Prostate gland (tissue), 2 donors: ENCODE measurements at regions not wholly inside any gene's neighbourhood (a gene's known extent, or its start where the extent isn't known, plus 50 kb on each side); places are given as distances from the start of the nearest gene placed in this dataset.

Source experiments
- POLR2A ChIP-seq: fragments of 450-650 bp; IDR thresholded peaks from one replicate; pipeline ENCODE4 v1.6.1; 2016; ENCODE audit warnings: antibody characterized with exemption, mild to moderate bottlenecking
- TF ChIP-seq, protein P1 (sequence below), 4 experiments: fragments of 200-600 bp in 2 of 4; fragments of 450-650 bp in 2 of 4; sonication (generic) in 2 of 4; IDR thresholded peaks; 1 replicate in 3 of 4; 2 replicates in 1 of 4; pipeline ENCODE4 v1.5.1; 2016 to 2019; ENCODE audit warnings: antibody characterized with exemption in 4 of 4, mild to moderate bottlenecking in 2 of 4, moderate library complexity in 2 of 4

DNA sequence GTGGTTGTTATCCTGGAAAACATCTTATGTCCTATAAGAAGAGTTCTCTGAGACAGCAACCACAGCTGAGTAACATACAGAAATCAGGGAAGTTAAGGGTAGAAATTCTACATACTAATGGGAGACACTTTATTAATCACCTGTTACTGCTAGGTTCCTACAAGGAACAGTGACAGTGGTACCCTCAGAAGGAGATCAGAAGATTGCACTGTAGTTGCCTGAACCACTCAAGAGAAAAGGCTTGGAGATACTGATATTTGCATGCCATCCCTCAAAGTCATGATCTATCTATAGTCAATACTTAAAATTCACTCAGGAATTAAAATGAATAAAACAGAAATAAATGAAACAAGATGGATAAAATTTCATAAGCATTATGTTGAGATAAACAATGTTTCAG is 136.0 kb downstream of the LMLN start:
- TF ChIP-seq, protein P1, sequence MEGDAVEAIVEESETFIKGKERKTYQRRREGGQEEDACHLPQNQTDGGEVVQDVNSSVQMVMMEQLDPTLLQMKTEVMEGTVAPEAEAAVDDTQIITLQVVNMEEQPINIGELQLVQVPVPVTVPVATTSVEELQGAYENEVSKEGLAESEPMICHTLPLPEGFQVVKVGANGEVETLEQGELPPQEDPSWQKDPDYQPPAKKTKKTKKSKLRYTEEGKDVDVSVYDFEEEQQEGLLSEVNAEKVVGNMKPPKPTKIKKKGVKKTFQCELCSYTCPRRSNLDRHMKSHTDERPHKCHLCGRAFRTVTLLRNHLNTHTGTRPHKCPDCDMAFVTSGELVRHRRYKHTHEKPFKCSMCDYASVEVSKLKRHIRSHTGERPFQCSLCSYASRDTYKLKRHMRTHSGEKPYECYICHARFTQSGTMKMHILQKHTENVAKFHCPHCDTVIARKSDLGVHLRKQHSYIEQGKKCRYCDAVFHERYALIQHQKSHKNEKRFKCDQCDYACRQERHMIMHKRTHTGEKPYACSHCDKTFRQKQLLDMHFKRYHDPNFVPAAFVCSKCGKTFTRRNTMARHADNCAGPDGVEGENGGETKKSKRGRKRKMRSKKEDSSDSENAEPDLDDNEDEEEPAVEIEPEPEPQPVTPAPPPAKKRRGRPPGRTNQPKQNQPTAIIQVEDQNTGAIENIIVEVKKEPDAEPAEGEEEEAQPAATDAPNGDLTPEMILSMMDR (IDR thresholded peaks at IDR 0.05) = no peak
- no peak for TF ChIP-seq POLR2A
